ENCODE measurements at regions not wholly inside any gene's neighbourhood (a gene's known extent, or its start where the extent isn't known, plus 50 kb on each side); places are given as distances from the start of the nearest gene placed in this dataset.
A peak's percentile ranks its signal among the peaks of the same experiment; 100 is the strongest.

DNA sequence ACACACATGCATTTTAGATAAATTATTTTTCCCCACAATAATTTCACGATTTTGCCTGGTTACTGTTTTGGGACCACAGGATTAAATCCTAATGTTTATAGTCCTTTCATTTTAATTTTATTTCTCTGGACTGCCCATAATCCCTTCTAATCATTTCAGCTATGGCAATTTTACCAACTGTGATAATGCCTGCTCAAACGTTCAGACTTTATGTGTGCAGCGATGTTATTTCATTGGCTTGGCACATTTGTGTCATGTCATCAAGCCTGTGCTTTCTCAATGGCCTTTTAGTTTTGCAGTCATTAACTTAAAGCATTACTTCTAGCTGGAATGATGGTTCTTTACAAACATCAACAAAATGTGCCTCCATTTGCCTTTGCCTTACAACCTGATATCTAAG is 140.6 kb upstream of the HSF2 start:
- H3K4me1 ChIP-seq: no peaks in the 10 kb centered on the region
- H3K36me3 ChIP-seq: no peaks in the 10 kb centered on the region
- H4K20me1 ChIP-seq (ENCODE audit: low read depth): no peaks in the 10 kb centered on the region
- H3K9me3 Mint-ChIP-seq: no peaks in the 10 kb centered on the region
- peaks cover 13% of the 10 kb centered on the region for H3K4me1 Mint-ChIP-seq
- H3K9me3 ChIP-seq (ENCODE audit: low read depth): no peaks in the 10 kb centered on the region
- H3K4me2 ChIP-seq: no peak overlapping the region
- no peak for TF ChIP-seq EZH2 (IDR thresholded peaks at IDR 0.05)
- no peaks in the 10 kb centered on the region for H3F3A ChIP-seq (ENCODE audit: low read depth)
- DNase-seq (ENCODE audit: low spot score): no peak
- no peaks in the 10 kb centered on the region for H3K27me3 ChIP-seq
- H3K4me3 Mint-ChIP-seq: no peak overlapping the region
- H3K27me3 Mint-ChIP-seq (ENCODE audit: insufficient read depth, low read depth): no peaks in the 10 kb centered on the region
- no peak overlapping the region for H2AFZ ChIP-seq (replicated peaks)
- no peak overlapping the region for H3K9ac ChIP-seq
- H3K27ac Mint-ChIP-seq: no peak overlapping the region
- no peaks in the 10 kb centered on the region for H3K79me2 ChIP-seq (ENCODE audit: low read depth)
- no peaks in the 10 kb centered on the region for H3K36me3 Mint-ChIP-seq
- no peak overlapping the region for H3K27ac ChIP-seq
- H3K4me3 ChIP-seq: no peak overlapping the region

DNA sequence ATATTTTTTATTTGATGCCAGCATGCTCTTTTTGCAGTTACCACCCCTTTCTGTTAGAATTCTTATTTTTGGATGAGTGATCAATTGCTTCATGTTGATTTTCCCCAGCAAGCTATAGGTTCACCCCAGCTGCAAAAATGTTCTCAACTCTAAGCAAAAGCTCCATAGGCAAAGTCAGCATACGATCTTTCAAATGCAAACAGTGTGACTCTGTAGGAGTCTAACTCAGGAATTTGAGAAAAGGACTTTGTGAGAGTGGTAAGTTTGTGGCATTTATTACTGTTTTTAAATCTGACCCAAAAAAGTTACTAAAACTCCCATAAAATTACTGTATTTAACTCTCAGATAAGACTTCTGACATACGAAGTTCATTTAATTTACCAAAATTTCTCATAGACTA is 134.9 kb upstream of the HSF2 start:
- no peak overlapping the region for H3K4me3 Mint-ChIP-seq
- TF ChIP-seq EZH2 (IDR thresholded peaks at IDR 0.05) (no peak), EZH2phosphoT487 (IDR thresholded peaks at IDR 0.05) (no peak)
- TF ChIP-seq, protein P1, sequence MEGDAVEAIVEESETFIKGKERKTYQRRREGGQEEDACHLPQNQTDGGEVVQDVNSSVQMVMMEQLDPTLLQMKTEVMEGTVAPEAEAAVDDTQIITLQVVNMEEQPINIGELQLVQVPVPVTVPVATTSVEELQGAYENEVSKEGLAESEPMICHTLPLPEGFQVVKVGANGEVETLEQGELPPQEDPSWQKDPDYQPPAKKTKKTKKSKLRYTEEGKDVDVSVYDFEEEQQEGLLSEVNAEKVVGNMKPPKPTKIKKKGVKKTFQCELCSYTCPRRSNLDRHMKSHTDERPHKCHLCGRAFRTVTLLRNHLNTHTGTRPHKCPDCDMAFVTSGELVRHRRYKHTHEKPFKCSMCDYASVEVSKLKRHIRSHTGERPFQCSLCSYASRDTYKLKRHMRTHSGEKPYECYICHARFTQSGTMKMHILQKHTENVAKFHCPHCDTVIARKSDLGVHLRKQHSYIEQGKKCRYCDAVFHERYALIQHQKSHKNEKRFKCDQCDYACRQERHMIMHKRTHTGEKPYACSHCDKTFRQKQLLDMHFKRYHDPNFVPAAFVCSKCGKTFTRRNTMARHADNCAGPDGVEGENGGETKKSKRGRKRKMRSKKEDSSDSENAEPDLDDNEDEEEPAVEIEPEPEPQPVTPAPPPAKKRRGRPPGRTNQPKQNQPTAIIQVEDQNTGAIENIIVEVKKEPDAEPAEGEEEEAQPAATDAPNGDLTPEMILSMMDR (IDR thresholded peaks at IDR 0.05): no peak

DNA sequence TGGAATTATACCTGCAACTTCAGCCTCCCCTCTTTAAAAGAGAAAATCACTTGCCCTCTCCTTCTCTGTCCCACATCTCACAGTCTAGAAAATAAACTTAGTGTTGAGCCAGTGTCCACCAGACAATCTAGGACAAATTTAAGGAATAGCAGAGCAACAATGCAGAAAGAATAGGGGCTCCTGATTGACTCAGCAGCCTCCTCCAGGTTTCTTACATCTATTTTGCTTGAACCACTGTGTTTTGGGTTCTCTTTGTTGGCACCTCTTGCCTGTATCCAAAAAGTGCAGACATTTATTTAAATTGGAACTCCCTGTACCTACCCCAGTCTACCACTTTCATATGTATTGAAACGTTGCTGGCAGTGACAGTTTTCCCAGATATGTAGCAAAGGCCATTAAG is 133.7 kb upstream of the HSF2 start:
- no peaks in the 10 kb centered on the region for H3K9me3 ChIP-seq (ENCODE audit: low read depth)
- H3K27me3 Mint-ChIP-seq (ENCODE audit: insufficient read depth, low read depth): no peaks in the 10 kb centered on the region
- H3K9ac ChIP-seq: no peak overlapping the region
- H3K27ac Mint-ChIP-seq: no peak overlapping the region
- H3K4me3 ChIP-seq: no peak overlapping the region
- H3K4me1 ChIP-seq: no peaks in the 10 kb centered on the region
- no peak overlapping the region for H2AFZ ChIP-seq (replicated peaks)
- TF ChIP-seq EZH2 (IDR thresholded peaks at IDR 0.05) (no peak), EZH2phosphoT487 (IDR thresholded peaks at IDR 0.05) (no peak)
- TF ChIP-seq, protein P1 (IDR thresholded peaks at IDR 0.05): no peak
- H3K79me2 ChIP-seq (ENCODE audit: low read depth): no peaks in the 10 kb centered on the region
- H3K36me3 ChIP-seq: no peaks in the 10 kb centered on the region
- H3K4me3 Mint-ChIP-seq: no peak overlapping the region
- DNase-seq (ENCODE audit: low spot score): no peak
- peaks cover 8% of the 10 kb centered on the region for H3K4me1 Mint-ChIP-seq
- no peak overlapping the region for H3K4me2 ChIP-seq
- no peaks in the 10 kb centered on the region for H3K27me3 ChIP-seq
- H3F3A ChIP-seq (ENCODE audit: low read depth): no peaks in the 10 kb centered on the region
- no peak overlapping the region for H3K27ac ChIP-seq
- peaks cover 3% of the 10 kb centered on the region for H3K9me3 Mint-ChIP-seq
- H4K20me1 ChIP-seq (ENCODE audit: low read depth): no peaks in the 10 kb centered on the region
- no peaks in the 10 kb centered on the region for H3K36me3 Mint-ChIP-seq

More for the DNA sequence above, 134.9 kb upstream of the HSF2 start:
- DNase-seq (ENCODE audit: low spot score): no peak
- Mint-ChIP-seq H3K27me3 (ENCODE audit: insufficient read depth, low read depth) (no peaks in the 10 kb centered on the region), H3K9me3 (peaks cover 3% of the 10 kb centered on the region), H3K4me1 (peaks cover 18% of the 10 kb centered on the region), H3K27ac (no peak overlapping the region), H3K36me3 (no peaks in the 10 kb centered on the region)
- Histone ChIP-seq H3K27ac (no peak overlapping the region), H3K4me1 (no peaks in the 10 kb centered on the region), H3K4me3 (no peak overlapping the region), H3F3A (ENCODE audit: low read depth) (no peaks in the 10 kb centered on the region), H4K20me1 (ENCODE audit: low read depth) (no peaks in the 10 kb centered on the region), H2AFZ (replicated peaks) (peak overlapping the region; percentile 8), H3K9ac (no peak overlapping the region), H3K9me3 (ENCODE audit: low read depth) (no peaks in the 10 kb centered on the region), H3K36me3 (no peaks in the 10 kb centered on the region), H3K79me2 (ENCODE audit: low read depth) (no peaks in the 10 kb centered on the region), H3K27me3 (no peaks in the 10 kb centered on the region), H3K4me2 (no peak overlapping the region)

DNA sequence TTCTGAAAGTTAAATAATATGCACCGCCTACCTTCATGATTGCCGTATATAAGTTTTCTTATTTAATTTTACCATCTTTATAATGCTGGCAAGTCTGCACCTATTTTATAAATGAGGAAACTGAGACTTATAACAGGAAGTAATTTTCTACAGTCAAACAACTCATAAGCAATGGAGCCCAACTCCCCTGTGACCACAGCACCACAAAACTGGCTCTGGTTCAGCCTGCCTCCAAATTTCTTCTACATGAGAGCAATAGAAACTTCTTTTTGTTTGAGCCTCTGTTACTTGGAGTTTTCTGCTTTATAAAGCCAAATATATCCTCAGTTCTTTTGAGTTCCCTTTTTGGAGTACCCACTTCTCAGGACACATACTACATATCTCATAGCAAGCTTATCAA is 131.1 kb upstream of the HSF2 start:
- Histone ChIP-seq H4K20me1 (ENCODE audit: low read depth) (no peaks in the 10 kb centered on the region), H3K36me3 (no peaks in the 10 kb centered on the region), H3F3A (ENCODE audit: low read depth) (no peaks in the 10 kb centered on the region), H3K27me3 (no peaks in the 10 kb centered on the region), H3K79me2 (ENCODE audit: low read depth) (no peaks in the 10 kb centered on the region), H3K4me1 (no peaks in the 10 kb centered on the region), H3K4me3 (no peak overlapping the region), H3K9ac (no peak overlapping the region), H2AFZ (replicated peaks) (no peak overlapping the region), H3K4me2 (no peak overlapping the region), H3K27ac (no peak overlapping the region), H3K9me3 (ENCODE audit: low read depth) (no peaks in the 10 kb centered on the region)
- DNase-seq (ENCODE audit: low spot score): no peak
- no peaks in the 10 kb centered on the region for H3K36me3 Mint-ChIP-seq
- TF ChIP-seq EZH2 (IDR thresholded peaks at IDR 0.05): no peak
- TF ChIP-seq, protein P1 (IDR thresholded peaks at IDR 0.05): no peak
- TF ChIP-seq EZH2phosphoT487 (IDR thresholded peaks at IDR 0.05): no peak
- peaks cover 3% of the 10 kb centered on the region for H3K9me3 Mint-ChIP-seq
- no peaks in the 10 kb centered on the region for H3K27me3 Mint-ChIP-seq (ENCODE audit: insufficient read depth, low read depth)
- no peak overlapping the region for H3K27ac Mint-ChIP-seq
- peaks cover 8% of the 10 kb centered on the region for H3K4me1 Mint-ChIP-seq
- H3K4me3 Mint-ChIP-seq: no peak overlapping the region

Measured in neural progenitor cell (in vitro differentiated cells).